ENCODE measurements at regions not wholly inside any gene's neighbourhood (a gene's known extent, or its start where the extent isn't known, plus 50 kb on each side); places are given as distances from the start of the nearest gene placed in this dataset.

GRCh38 chr1:213724640-213725536, 262.9 kb upstream of the PROX1 start:
- DNase-seq (ENCODE audit: low read depth) = peak; percentile 59

DNA sequence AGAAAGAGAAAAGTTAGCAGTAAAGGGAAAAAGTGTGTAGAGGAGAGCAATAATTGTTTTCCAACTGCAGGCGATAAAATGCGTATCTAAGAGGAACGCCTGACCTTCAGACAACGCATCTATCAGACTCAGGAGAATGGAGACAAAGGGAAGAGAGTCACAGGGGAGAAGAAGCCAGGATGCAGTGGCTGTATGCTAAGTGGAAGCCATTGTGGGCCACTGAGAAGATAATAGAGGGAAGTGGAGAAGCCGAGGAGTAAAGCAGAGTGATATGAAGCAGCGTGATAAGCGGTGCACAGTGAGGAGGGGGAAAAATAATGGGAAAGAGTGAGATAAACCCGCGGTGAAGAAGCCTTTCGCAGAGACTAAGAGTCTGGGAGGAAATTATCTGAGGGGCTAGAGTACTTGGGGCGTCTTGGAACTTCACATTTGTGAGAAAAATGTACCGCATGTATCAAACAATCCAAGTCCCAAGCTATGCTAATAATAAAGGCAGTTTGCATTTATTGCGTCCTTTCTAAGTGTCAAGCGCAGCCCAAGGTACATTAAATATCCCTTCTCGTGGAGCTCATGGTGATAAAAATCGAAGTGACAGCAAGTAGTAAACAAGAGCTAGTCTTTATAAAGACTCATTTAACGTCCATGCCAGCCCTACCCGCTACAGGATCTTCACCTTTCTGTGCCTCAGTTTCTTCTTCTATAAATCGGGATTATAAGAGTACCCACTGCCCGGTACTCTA, 259.8 kb upstream of the PROX1 start:
- no peak for DNase-seq (ENCODE audit: low read depth)

GRCh38 chr1:213728593-213729536, 258.9 kb upstream of the PROX1 start:
- DNase-seq (ENCODE audit: low read depth) = no peak

- DNase-seq (ENCODE audit: low read depth) = no peak
Measured at GRCh38 chr1:213733705-213734104, 254.1 kb upstream of the PROX1 start.

DNA sequence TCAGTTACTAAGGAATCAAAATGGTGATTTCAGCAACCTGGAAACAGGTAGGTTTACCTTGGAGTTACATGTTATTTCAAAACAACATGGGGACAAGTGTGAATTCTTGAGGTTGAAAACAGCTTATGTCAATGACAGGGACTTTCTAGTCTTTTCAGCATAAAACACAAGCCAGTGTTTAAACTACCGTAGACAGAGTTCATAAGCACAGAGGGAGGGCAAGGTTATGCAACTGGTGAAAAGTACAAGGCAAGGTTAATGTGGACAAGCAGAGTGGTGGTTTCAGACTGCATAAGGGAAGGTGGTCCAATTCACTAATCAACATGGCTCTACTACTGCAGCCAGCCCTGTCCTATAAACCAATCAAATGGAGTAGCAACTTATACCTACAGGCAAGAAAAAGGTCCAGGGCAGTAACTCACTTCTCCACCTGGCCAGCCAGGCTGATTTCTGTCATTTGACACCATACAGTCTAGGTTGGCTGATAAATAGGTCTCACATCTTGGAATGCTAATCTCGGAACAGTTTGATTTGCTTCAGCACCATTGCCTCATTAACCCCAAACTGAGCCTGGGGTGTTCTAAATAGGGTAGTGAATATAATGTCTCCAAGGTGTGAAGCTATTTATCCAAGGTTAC, 250.3 kb upstream of the PROX1 start:
- DNase-seq (ENCODE audit: low read depth) = no peak

GRCh38 chr1:213738658-213739057, 249.1 kb upstream of the PROX1 start:
- DNase-seq (ENCODE audit: low read depth) = no peak

DNA sequence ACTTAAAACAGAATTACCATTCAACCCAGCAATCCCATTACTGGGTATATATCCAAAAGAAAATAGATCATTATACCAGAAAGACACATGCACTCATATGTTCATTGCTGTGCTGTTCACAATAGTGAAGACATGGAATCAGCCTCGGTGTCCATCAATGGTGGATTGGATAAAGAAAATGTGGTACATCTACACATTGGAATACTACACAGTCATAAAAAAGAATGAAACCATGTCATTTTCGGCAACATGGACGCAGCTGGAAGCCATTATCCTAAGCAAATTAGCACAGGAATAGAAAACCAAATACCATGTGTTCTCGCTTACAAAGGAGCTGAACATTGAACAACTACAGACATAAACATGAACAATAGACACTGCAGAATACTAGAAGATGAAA, 244.8 kb upstream of the PROX1 start:
- no peak for DNase-seq (ENCODE audit: low read depth)

DNA sequence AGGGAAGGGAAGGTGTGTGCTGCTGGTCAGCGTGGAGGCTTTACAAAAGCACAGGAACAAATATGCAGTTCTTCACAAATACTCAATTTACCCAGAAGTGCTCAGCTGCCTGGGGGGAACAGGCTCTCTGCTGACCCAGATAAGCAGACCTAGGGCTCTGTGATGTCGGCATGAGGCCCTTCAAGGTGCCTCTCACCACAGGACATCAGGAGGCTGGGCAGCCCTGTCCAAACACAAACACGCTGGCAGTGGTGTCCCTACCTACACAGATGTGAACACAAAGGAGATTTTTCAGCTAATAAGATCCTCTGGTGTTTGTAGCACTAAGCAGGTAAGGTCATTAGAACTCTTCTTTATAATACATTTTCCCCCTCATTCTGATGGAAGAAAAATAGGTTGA, 243.0 kb upstream of the PROX1 start:
- DNase-seq (ENCODE audit: low read depth) = no peak

DNA sequence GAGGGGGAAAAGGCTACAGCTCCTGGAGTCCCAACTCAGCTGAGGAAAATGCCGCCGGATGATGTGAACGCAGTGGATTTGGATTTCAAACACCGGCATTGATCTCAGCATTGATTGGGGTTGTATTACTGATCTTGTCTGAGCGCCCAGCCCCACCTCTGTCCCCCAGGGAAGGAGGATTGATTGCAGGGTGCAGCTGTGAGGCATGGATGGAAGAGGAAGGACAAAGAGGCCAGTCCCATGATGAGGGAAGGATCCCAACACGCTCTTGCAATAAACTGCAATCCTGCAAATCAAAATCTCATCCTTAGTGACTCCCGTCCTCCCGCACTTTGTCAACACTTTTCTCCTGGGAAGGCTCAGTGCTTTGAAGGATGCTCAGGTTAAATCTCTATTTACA, 242.3 kb upstream of the PROX1 start:
- DNase-seq (ENCODE audit: low read depth) = no peak

- no peak for DNase-seq (ENCODE audit: low read depth)
Measured at GRCh38 chr1:213749558-213749957, 238.2 kb upstream of the PROX1 start.

DNA sequence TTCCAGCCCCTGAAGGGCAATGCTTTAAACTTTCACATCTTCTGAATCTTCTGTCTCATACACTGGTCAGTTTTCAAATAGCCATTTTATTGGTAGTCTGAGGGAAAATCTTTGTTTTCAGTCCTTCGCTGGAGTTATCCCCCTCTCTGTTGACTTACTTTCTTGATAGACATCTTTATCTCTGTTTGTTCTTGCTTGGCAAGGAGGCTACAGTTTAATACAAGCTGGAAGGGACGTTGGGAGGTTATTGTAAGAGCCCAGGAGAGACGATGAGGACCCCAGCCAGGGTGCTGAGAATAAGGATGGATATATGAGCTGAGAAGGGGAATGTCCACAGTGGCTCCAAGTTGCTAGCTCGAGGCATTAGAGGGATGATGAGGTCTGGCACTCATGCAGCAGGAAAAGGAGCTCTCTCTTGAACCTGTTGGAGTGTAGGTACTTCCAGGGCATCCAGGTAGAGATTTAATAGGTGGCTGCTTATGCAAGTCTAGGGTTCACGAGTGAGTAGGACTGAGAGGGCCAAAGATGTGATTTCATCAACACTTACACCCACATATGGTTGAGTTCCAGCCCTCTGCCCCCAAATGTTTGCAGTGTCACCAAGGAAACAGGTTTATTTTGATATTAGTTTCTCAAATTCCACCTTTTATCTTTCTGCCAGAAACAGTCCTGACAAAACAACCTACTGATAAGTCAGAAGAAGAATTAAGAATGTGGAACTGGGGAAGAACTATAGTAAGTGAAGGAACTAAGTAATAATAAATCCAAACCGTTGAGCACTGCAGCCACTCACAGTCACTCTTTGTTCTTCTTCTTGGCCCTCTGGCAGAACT, 237.3 kb upstream of the PROX1 start:
- DNase-seq (ENCODE audit: low read depth) = no peak

- DNase-seq (ENCODE audit: low read depth) = no peak
Measured at GRCh38 chr1:213751064-213751397, 236.7 kb upstream of the PROX1 start.

DNA sequence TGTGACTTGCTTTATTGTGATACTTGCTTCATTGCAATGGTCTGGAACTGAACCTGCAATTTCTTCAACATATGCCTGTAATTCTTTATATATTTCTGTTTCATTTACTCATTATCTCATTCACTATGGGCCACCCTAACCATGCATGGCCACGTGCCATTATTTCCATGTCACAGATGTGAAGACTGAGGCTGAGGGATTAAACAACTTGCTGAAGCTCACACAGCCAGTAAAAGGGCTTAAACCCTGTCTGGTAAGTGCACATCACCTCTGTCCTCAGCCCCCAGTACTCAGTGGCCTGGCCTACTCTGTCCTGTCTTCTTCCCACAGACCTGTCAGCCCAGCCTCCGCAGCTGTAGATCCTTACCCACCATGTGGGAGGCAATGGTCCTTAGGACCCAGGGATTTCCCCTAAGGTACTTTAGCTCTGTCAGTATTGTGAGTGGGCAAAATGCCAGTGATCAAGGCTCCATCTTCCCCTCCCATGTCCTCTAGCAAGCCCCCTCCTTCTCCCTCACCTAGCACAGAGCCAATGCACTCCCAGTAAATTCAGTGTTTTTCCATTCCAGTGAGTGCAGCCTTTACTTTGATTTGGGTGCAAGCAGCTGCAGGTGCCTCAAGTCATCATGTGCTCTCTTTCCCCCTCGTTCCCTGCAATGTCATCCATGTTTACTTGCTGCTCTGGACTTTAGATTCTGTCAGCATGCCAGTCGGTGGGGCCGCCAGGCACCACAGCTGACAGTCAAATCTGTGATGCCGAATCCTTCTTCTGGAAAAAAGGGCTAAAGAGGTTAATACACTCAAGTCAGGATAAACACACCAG, 228.2 kb upstream of the PROX1 start:
- DNase-seq (ENCODE audit: low read depth) = no peak

GRCh38 chr1:213761845-213762407, 225.8 kb upstream of the PROX1 start:
- no peak for DNase-seq (ENCODE audit: low read depth)

DNA sequence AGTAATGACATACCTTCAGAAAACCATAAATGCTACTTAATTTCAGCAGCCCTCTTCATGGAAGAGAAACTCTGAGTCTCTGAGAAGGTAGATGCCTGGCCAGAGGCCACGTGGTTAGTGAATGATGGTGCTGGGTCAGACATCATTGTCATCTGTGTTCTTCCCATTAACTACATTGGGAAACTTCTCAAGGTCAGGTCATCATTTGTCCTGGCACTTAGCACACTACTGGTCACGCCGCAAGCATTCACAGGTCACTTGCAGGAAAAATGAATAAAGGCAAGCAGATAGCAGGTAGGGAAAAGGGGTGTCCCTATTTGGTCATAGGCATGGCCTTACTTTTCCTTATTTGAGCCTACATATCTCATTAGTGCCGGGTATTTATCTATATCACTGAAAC, 220.1 kb upstream of the PROX1 start:
- DNase-seq (ENCODE audit: low read depth) = no peak

GRCh38 chr1:213772128-213773063, 215.4 kb upstream of the PROX1 start:
- DNase-seq (ENCODE audit: low read depth) = no peak

- no peak for DNase-seq (ENCODE audit: low read depth)
Measured at GRCh38 chr1:213773975-213774374, 213.8 kb upstream of the PROX1 start.

DNA sequence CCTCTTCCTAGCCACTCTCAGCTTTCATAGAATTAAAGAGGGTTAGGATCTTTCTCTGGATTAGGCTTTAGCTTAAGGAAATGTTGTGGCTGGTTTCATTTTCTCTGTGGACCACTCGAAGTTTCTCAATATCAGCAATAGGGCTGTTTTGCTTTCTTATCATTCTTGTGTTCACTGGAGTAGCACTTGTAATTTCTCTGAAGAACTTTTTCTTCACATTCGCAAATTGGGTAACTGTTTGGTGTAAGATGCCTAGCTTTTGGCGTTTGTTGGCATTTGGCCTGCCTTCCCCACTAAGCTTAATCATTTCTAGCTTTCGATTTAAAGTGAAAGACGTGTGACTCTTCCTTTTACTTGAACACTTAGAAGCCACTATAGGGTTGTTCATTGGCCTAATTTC, 210.8 kb upstream of the PROX1 start:
- DNase-seq (ENCODE audit: low read depth) = no peak

- DNase-seq (ENCODE audit: low read depth) = no peak
Measured at GRCh38 chr1:213779228-213779627, 208.5 kb upstream of the PROX1 start.

Data from EH (cell line).